ENCODE measurements at regions not wholly inside any gene's neighbourhood (a gene's known extent, or its start where the extent isn't known, plus 50 kb on each side); places are given as distances from the start of the nearest gene placed in this dataset.
"Not testable (repeated sequence)": the region's sequence is repeated elsewhere in the genome, so short reads cannot be mapped to it uniquely, and the experiment has no call there.

GRCh38 chr12:75863533-75863932 is 168.0 kb downstream of the PHLDA1 start:
- DNase-seq = no peak

GRCh38 chr12:75862692-75863471 is 168.7 kb downstream of the PHLDA1 start:
- peak in 1 of 2 experiments; percentile 20 for DNase-seq

DNA sequence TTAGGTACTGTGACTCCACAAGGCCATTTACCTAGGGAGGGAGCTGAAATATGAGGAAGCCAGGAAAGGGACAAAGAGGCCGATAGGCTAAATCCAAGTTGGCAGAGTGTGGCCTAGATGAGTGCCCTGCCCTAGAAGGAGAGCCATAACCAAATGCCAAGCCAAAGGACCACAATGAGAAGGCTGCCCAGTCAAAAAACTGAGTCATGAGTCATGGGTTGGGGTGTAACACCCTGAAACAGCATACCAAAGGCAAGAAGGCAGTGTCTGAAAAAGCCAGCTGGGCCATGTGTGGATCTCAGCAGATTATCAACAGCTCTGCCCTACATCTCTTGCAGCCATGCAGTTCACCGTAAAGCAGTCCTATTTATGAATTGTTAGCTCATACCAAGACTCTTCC is 171.7 kb downstream of the PHLDA1 start:
- no peak for DNase-seq

- no peak for DNase-seq
Measured at GRCh38 chr12:75856235-75856634, 175.3 kb downstream of the PHLDA1 start.

DNA sequence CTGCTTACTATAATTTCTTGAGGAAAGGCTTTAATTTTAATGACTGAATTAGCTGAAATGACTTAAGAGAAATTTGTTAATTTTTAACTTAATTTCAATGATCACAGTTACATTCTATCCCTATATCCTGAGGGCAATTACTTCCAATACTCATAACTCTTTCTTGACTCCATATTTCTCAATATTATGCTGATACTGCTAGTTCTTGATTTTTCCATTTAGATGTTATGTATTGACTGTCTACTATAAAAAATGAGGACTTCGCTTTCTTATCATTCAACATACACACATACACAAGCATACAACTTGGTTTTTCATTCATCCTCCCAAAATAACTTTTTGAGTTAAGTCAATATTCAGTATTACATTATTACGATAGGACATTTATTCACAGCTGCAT is 176.2 kb downstream of the PHLDA1 start:
- DNase-seq = no peak

DNA sequence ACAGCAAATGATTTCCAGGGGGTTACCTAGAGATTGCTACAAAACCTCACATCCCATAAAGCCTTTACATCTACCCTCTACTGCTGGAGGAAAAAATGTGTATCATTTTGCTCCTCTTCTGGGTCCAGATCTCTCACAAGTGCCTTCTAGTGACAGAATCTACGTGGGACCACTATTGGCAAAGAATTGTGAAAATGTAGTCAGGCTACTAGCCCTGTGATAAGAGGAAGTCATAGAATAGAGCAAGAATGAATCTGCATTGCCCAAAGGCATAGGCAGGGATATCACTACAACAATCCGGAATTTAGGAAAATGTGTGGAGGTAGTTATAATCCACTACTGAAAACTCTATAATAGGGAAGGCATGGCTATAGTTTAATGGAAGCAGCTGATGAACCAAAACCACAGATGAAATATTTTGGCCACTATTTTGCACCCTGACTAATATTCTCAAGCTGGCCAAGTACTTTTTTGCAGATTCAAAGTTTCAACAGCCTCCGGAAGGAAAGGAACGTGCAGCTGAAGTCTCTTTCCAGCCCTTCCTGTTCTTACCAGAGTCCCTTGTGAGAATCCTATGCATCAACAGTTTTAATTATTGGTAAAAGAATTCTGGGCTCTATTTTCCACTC is 176.8 kb downstream of the PHLDA1 start:
- no peak for DNase-seq

DNA sequence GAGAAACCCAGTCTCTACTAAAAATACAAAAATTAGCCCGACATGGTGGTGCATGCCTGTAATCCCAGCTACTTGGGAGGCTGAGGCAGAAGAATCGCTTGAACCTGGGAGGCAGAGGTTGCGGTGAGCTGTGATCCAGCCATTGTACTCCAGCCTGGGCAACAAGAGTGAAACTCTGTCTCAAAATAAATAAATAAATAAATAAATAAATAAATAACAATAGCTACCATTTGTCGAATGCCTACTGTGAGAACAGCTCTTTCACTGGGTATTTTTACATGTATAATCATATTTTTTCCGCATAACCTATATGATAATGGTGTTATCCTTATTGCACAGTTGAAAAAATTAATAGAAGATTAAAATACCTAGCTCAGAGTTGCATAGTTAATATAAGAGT is 177.4 kb downstream of the PHLDA1 start:
- not testable (repeated sequence) for DNase-seq

DNA sequence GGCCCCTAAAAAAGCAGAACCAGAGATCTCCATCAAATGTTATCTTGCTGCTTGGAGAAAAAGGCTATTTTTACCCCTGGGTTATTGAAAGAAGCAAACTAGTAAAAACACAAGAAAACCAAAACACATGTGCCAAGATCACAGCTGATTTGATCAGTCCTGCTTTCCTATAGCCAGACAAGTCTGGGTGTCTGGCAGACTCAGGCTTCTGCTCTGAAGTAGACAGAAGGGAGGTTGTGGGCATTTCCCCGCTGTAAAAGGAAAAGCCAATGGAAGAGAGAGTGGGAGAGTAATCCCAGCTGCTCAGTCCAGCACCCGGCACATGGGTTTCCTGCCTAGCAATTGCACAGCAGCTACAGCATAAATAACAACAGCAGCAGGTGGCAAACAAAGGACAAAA is 177.9 kb downstream of the PHLDA1 start:
- peak in 1 of 2 experiments; percentile 29 for DNase-seq

GRCh38 chr12:75852956-75853355 is 178.6 kb downstream of the PHLDA1 start:
- no peak for DNase-seq

DNA sequence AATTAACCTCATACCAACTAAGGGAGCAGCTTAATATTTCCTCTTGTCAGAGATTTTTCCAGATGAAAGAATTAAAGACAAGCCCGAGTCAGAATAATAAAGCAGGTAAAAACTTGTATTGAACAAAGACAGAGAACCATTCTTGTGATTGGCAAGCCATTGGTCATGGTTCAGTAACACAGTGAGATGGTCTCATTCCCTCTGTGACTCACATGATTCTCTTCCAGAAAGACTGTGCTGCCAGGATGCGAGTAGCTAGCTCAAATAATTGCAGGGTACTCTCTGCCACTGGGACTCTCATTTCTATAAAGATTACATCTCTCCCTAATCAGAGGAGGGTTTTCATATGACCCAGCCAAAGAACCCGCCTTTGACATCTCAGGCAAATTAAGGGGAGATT is 179.4 kb downstream of the PHLDA1 start:
- peak; percentile 54 to 71 for DNase-seq

GRCh38 chr12:75850721-75851462 is 180.7 kb downstream of the PHLDA1 start:
- DNase-seq = peak; percentile 71 to 84

- no peak for DNase-seq
Measured at GRCh38 chr12:75848961-75849360, 182.6 kb downstream of the PHLDA1 start.

DNA sequence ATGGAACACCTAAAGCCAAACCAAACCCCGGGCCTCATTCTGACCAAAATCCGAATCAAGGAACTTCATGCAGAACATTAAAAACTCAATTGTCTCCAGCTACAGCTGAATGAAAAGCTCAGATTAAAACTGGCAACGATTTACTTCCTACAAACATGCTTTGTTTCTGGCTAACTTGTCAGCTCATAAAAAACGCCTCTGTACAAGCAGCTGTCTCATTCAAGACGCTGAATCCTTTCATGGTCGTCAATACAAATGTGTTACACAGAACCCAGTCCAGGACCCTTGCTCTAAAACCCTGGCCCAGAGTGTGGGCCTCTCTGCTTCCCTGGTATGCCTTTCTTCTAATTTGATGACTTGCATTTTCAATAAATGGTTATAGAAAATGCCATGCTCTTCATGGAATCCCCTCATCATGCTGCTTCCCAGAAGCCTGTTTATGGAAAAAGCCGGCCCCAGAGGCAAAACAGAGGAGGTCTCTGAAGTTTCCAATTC is 183.1 kb downstream of the PHLDA1 start:
- no peak for DNase-seq

DNA sequence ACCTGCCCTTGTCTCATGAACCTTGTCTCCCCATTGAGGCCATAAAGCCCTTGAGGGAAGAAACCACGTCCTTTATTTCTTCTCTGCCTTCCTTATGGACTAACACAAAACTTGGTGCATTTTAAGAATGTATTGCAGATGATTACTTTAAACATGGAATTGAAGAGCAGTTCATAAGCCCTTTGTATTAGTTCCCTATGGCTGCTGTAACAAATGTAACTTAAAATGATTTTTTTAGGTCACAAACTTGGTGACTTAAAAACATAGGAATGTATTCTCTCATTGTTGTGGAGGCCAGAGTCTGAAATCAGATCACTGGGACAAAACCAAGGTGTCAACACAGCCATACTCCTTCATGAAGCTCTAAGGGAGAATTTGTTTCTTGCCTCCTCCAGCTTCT is 185.5 kb downstream of the PHLDA1 start:
- no peak for DNase-seq

DNA sequence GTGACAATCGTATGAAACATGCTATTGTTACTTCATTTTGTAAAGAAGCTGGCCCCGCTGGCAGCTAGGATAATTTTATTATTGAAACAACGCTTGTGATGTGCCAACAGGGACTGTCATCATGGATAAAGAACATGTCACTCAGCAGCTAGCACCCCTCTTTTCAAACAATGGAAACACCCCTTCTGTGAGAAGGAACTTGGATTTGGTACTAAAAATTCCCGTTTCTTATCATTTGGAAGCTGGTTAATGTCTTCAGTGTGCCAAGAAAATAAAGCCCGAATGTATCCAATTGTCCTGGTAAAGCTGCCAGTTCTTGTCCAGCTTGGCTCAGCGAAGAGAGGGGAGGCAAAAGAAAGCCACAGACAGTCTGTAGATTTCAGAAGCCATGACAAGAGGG is 186.6 kb downstream of the PHLDA1 start:
- DNase-seq = no peak

GRCh38 chr12:75844049-75844770 is 187.4 kb downstream of the PHLDA1 start:
- no peak for DNase-seq

- DNase-seq = peak; percentile 48 to 78
Measured at GRCh38 chr12:75842090-75842489, 189.5 kb downstream of the PHLDA1 start.

DNA sequence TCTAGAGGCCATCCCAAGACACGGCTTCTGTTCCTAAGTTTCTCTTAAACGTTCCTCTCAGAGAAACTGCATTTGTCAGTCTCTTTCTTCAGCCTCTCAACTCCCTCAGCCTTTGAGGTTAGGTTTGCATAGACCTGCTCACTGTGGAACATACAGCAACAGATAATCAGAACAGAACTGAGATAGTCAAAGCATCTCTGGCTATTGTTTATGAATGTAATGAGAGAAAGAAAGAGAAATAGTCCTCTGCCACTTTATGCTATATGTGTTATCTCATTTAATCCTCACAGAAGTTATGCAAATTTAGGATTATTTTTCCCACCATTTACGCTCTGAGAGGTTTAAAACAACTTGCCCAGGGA is 190.6 kb downstream of the PHLDA1 start:
- DNase-seq = no peak

- DNase-seq = no peak
Measured at GRCh38 chr12:75838309-75838708, 193.3 kb downstream of the PHLDA1 start.

- DNase-seq = peak in 1 of 2 experiments; percentile 10
Measured at GRCh38 chr12:75837700-75838099, 193.9 kb downstream of the PHLDA1 start.

GRCh38 chr12:75836533-75836932 is 195.0 kb downstream of the PHLDA1 start:
- DNase-seq = no peak

GRCh38 chr12:75834591-75834990 is 197.0 kb downstream of the PHLDA1 start:
- no peak for DNase-seq

- DNase-seq = no peak
Measured at GRCh38 chr12:75833268-75833667, 198.3 kb downstream of the PHLDA1 start.
